ENCODE measurements at regions not wholly inside any gene's neighbourhood (a gene's known extent, or its start where the extent isn't known, plus 50 kb on each side); places are given as distances from the start of the nearest gene placed in this dataset.

DNA sequence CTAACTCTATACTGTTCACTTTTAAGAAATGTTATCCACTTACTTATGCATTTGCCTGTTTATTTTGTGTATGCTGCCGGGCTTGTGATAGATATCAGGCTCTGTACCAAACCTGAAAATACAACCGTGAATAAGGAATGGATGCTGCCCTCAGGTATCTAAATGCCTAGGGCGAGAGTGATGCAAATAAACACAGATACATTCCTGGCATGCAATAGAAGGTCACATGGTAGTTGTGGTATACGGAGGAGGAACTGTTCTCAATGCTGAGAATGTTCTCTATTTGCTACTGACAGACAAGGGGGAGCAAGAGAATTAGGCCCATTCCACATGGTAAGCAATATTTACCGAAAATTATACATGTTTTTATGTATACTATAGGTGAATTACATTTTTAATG is 227.8 kb downstream of the ICE1 start:
- TF ChIP-seq, protein P1, sequence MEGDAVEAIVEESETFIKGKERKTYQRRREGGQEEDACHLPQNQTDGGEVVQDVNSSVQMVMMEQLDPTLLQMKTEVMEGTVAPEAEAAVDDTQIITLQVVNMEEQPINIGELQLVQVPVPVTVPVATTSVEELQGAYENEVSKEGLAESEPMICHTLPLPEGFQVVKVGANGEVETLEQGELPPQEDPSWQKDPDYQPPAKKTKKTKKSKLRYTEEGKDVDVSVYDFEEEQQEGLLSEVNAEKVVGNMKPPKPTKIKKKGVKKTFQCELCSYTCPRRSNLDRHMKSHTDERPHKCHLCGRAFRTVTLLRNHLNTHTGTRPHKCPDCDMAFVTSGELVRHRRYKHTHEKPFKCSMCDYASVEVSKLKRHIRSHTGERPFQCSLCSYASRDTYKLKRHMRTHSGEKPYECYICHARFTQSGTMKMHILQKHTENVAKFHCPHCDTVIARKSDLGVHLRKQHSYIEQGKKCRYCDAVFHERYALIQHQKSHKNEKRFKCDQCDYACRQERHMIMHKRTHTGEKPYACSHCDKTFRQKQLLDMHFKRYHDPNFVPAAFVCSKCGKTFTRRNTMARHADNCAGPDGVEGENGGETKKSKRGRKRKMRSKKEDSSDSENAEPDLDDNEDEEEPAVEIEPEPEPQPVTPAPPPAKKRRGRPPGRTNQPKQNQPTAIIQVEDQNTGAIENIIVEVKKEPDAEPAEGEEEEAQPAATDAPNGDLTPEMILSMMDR (IDR thresholded peaks at IDR 0.05), result no peak
- Mint-ChIP-seq H3K27me3 (no peaks in the 10 kb centered on the region), H3K4me3 (no peak overlapping the region), H3K4me1 (peaks cover 3% of the 10 kb centered on the region), H3K9me3 (no peaks in the 10 kb centered on the region), H3K36me3 (ENCODE audit: low read depth) (no peaks in the 10 kb centered on the region), H3K27ac (no peak overlapping the region)
- intact Hi-C loops (cut with micrococcal nuclease), result no loop called here
- CTCF ChIA-PET, result no interaction called here
- POLR2A ChIA-PET, result no interaction called here
- ATAC-seq (ENCODE audit: low read depth), result no peak
- DNase-seq, result no peak

DNA sequence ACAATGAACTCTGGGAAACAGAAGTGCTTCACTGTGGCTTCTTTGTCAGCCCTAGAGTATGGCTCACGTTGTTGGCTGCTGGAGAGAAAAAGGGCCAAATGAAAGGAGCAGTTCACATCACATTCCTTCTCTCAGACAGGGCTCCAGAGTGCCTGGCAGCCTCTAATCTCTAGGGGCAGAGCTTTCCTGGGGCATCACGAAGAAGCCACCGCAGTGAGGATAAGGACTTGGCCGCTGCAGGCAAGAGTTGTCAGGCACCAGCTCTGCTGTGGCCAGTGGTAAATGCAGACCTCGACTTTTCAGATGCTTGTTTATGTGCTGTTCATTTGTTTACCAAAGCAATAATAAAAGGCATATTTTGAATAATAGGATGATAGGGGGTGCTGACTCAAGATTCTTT is 227.2 kb downstream of the ICE1 start:
- intact Hi-C loops (cut with micrococcal nuclease), result no loop called here
- Mint-ChIP-seq H3K4me3 (no peak overlapping the region), H3K4me1 (peaks cover 3% of the 10 kb centered on the region), H3K36me3 (ENCODE audit: low read depth) (no peaks in the 10 kb centered on the region), H3K9me3 (no peaks in the 10 kb centered on the region), H3K27me3 (no peaks in the 10 kb centered on the region), H3K27ac (no peak overlapping the region)
- ChIA-PET POLR2A (no interaction called here), CTCF (no interaction called here)
- no peak for ATAC-seq (ENCODE audit: low read depth)
- TF ChIP-seq, protein P1 (IDR thresholded peaks at IDR 0.05), result no peak
- DNase-seq, result no peak

DNA sequence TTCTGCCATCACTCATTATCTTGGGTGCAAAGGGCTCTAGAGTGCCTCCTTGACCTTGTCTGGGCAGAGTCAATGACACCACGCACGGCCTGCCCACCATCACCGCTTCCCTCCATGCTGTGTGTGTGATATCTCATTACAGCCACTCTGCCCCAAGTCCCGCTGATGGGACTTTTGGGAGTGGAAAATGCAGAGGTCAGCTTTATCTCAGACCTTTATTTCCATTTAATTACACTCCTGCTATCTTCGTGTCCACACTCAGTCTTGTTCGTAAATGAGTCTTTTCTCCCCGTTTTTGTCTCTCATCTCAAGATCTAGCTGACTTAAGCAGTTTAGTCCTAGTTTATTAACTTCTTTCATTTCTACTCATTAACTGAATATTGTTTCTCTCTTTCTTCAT is 226.2 kb downstream of the ICE1 start:
- Mint-ChIP-seq H3K9me3 (no peaks in the 10 kb centered on the region), H3K27ac (no peak overlapping the region), H3K4me1 (peaks cover 3% of the 10 kb centered on the region), H3K36me3 (ENCODE audit: low read depth) (no peaks in the 10 kb centered on the region), H3K27me3 (no peaks in the 10 kb centered on the region), H3K4me3 (no peak overlapping the region)
- POLR2A ChIA-PET, result no interaction called here
- no peak for DNase-seq
- TF ChIP-seq, protein P1 (IDR thresholded peaks at IDR 0.05), result no peak
- ATAC-seq (ENCODE audit: low read depth), result no peak
- intact Hi-C loops (cut with micrococcal nuclease), result no loop called here
- CTCF ChIA-PET, result no interaction called here

DNA sequence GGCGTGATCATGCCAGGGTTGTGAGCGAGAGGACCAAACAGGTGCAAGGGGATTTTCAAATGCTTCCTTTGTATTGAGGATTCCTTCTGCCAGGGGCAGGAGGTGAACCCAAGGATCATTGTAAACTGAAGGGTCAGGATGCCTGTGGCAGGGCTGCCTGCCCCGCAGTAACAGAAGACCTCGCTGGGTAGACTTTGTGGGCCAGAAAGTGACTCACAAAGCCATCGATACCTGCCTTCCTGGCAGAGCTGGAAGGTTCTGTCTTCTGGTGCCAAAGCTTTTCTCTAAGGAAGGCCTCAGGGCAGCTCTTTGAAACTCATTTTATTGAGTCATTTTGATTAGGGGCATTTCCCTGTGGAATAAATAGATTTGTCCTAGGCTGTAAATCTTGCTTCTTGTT is 223.4 kb downstream of the ICE1 start:
- no peaks in the 10 kb centered on the region for H3K9me3 Mint-ChIP-seq
- no peak for DNase-seq
- no peak overlapping the region for H3K27ac Mint-ChIP-seq
- ATAC-seq (ENCODE audit: low read depth), result no peak
- ChIA-PET CTCF (no interaction called here), POLR2A (no interaction called here)
- H3K4me3 Mint-ChIP-seq, result no peak overlapping the region
- H3K4me1 Mint-ChIP-seq, result peaks cover 3% of the 10 kb centered on the region
- TF ChIP-seq, protein P1 (IDR thresholded peaks at IDR 0.05), result no peak
- no peaks in the 10 kb centered on the region for H3K27me3 Mint-ChIP-seq
- intact Hi-C loops (cut with micrococcal nuclease), result no loop called here
- no peaks in the 10 kb centered on the region for H3K36me3 Mint-ChIP-seq (ENCODE audit: low read depth)

DNA sequence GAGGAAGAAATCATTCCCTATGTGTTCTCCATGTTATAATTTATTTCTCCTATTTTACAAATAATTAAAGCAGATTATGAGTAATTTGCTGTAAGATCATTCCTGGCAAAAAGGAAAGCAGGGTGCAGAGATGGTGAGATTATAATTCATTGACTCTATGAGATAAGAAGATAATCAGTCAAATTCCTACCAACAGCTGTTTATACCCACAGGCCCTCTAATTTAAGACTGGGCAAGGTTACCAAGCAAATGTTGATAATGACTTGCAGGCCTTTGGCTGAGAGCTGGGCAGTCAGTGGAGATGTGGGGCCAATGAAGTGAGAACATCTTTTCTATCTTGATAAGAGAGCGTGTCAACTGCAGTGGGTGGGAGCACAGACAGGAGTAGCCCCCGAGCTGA is 222.7 kb downstream of the ICE1 start:
- intact Hi-C loops (cut with micrococcal nuclease), result no loop called here
- POLR2A ChIA-PET, result no interaction called here
- ATAC-seq (ENCODE audit: low read depth), result no peak
- H3K27me3 Mint-ChIP-seq, result no peaks in the 10 kb centered on the region
- CTCF ChIA-PET, result no interaction called here
- H3K9me3 Mint-ChIP-seq, result no peaks in the 10 kb centered on the region
- no peak for DNase-seq
- H3K4me1 Mint-ChIP-seq, result peaks cover 1% of the 10 kb centered on the region
- no peak overlapping the region for H3K4me3 Mint-ChIP-seq
- TF ChIP-seq, protein P1 (IDR thresholded peaks at IDR 0.05), result no peak
- no peaks in the 10 kb centered on the region for H3K36me3 Mint-ChIP-seq (ENCODE audit: low read depth)
- no peak overlapping the region for H3K27ac Mint-ChIP-seq
